ENCODE measurements at regions not wholly inside any gene's neighbourhood (a gene's known extent, or its start where the extent isn't known, plus 50 kb on each side); places are given as distances from the start of the nearest gene placed in this dataset.
A peak's percentile ranks its signal among the peaks of the same experiment; 100 is the strongest.
"Not testable (repeated sequence)": the region's sequence is repeated elsewhere in the genome, so short reads cannot be mapped to it uniquely, and the experiment has no call there.

DNA sequence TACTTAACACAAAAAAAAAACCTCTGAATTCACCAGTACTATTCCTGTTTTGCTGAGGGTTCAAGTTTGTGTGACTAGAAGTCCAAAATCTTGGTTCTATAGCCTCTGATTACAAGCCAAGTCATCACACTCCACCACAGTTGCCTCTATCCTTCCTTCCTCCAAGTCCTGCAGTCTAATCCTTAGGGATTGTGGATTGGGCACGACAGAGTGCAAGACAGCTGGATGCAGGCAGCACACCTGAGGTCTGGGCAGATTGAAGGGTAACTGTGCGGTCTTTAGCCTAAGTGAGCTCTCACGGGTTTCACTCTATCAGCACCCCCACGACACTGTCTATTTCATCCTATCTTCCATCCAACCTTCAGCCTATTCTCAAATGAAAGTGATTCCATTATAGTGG, 299.4 kb upstream of the ID2 start:
- no peak for DNase-seq (ENCODE audit: extremely low spot score, unreplicated experiment)
- H3K36me3 Mint-ChIP-seq (ENCODE audit: unreplicated experiment) = no peaks in the 10 kb centered on the region
- H3K4me3 Mint-ChIP-seq (ENCODE audit: unreplicated experiment) = no peak overlapping the region
- TF ChIP-seq CTCF (IDR thresholded peaks at IDR 0.05) = no peak
- H3K27ac Mint-ChIP-seq (ENCODE audit: unreplicated experiment) = no peak overlapping the region
- H3K9me3 Mint-ChIP-seq (ENCODE audit: unreplicated experiment) = no peaks in the 10 kb centered on the region
- no peaks in the 10 kb centered on the region for H3K4me1 Mint-ChIP-seq (ENCODE audit: unreplicated experiment)
- peaks cover 16% of the 10 kb centered on the region for H3K27me3 Mint-ChIP-seq (ENCODE audit: unreplicated experiment)

DNA sequence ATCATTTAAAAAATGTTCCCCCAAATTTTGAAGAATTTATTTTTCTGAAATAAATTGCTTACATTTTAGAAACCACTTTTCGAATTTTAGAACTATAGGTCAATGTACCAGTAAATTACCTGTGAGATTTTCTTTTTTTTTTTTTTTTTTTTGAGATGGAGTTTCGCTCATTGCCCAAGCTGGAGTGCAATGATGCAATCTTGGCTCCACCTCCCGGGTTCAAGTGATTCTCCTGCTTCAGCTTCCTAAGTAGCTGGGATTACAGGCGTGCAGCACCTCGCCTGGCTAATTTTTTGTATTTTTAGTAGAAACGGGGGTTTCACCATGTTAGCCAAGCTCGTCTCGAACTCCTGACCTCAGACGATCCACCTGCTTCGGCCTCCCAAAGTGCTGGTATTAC, 295.1 kb upstream of the ID2 start:
- not testable (repeated sequence) for H3K9me3 Mint-ChIP-seq (ENCODE audit: unreplicated experiment); H3K27ac Mint-ChIP-seq (ENCODE audit: unreplicated experiment); H3K4me1 Mint-ChIP-seq (ENCODE audit: unreplicated experiment); H3K27me3 Mint-ChIP-seq (ENCODE audit: unreplicated experiment); H3K36me3 Mint-ChIP-seq (ENCODE audit: unreplicated experiment); H3K4me3 Mint-ChIP-seq (ENCODE audit: unreplicated experiment); DNase-seq (ENCODE audit: extremely low spot score, unreplicated experiment)

GRCh38 chr2:8388781-8389180, 293.1 kb upstream of the ID2 start:
- no peaks in the 10 kb centered on the region for H3K4me1 Mint-ChIP-seq (ENCODE audit: unreplicated experiment)

GRCh38 chr2:8389431-8390108, 292.3 kb upstream of the ID2 start:
- DNase-seq (ENCODE audit: extremely low spot score, unreplicated experiment) = no peak
- Mint-ChIP-seq H3K4me3 (ENCODE audit: unreplicated experiment) (no peak overlapping the region), H3K27ac (ENCODE audit: unreplicated experiment) (no peak overlapping the region), H3K4me1 (ENCODE audit: unreplicated experiment) (no peaks in the 10 kb centered on the region), H3K9me3 (ENCODE audit: unreplicated experiment) (no peaks in the 10 kb centered on the region), H3K36me3 (ENCODE audit: unreplicated experiment) (no peaks in the 10 kb centered on the region), H3K27me3 (ENCODE audit: unreplicated experiment) (peaks cover 4% of the 10 kb centered on the region)
- no peak for TF ChIP-seq CTCF (IDR thresholded peaks at IDR 0.05)

More at GRCh38 chr2:8388781-8389180, 293.1 kb upstream of the ID2 start:
- Mint-ChIP-seq H3K27ac (ENCODE audit: unreplicated experiment) (no peak overlapping the region), H3K27me3 (ENCODE audit: unreplicated experiment) (peaks cover 4% of the 10 kb centered on the region), H3K4me3 (ENCODE audit: unreplicated experiment) (no peak overlapping the region), H3K36me3 (ENCODE audit: unreplicated experiment) (no peaks in the 10 kb centered on the region), H3K9me3 (ENCODE audit: unreplicated experiment) (no peaks in the 10 kb centered on the region)
- no peak for TF ChIP-seq CTCF (IDR thresholded peaks at IDR 0.05)
- DNase-seq (ENCODE audit: extremely low spot score, unreplicated experiment) = peak; percentile 32

DNA sequence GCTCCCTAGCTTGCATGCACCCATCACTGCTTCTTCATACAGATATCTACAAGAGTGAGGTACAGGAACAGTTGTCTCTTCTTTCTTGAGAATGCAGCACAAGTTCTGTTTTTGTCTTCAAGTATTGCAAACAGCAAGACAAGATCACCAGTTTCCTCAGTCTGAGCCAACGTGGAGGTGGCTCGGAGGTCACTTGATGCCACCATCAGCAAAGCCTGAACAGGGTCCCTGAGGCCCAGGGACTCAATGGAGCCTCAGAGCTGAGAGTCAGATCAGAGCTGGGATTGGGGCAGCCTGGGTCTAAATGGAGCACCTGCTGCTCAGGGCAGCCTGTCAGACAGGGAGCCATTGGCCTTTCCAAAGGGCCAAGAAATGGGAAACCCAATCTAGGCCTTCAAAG, 290.7 kb upstream of the ID2 start:
- no peaks in the 10 kb centered on the region for H3K27me3 Mint-ChIP-seq (ENCODE audit: unreplicated experiment)
- no peaks in the 10 kb centered on the region for H3K9me3 Mint-ChIP-seq (ENCODE audit: unreplicated experiment)
- DNase-seq (ENCODE audit: extremely low spot score, unreplicated experiment) = peak; percentile 38
- no peaks in the 10 kb centered on the region for H3K4me1 Mint-ChIP-seq (ENCODE audit: unreplicated experiment)
- TF ChIP-seq CTCF (IDR thresholded peaks at IDR 0.05) = no peak
- no peak overlapping the region for H3K4me3 Mint-ChIP-seq (ENCODE audit: unreplicated experiment)
- H3K27ac Mint-ChIP-seq (ENCODE audit: unreplicated experiment) = no peak overlapping the region
- no peaks in the 10 kb centered on the region for H3K36me3 Mint-ChIP-seq (ENCODE audit: unreplicated experiment)

- Mint-ChIP-seq H3K9me3 (ENCODE audit: unreplicated experiment) (no peaks in the 10 kb centered on the region), H3K27me3 (ENCODE audit: unreplicated experiment) (no peaks in the 10 kb centered on the region), H3K36me3 (ENCODE audit: unreplicated experiment) (no peaks in the 10 kb centered on the region), H3K27ac (ENCODE audit: unreplicated experiment) (no peak overlapping the region), H3K4me1 (ENCODE audit: unreplicated experiment) (no peaks in the 10 kb centered on the region), H3K4me3 (ENCODE audit: unreplicated experiment) (no peak overlapping the region)
- DNase-seq (ENCODE audit: extremely low spot score, unreplicated experiment) = peak; percentile 59
- TF ChIP-seq CTCF (IDR thresholded peaks at IDR 0.05) = no peak
These were observed 290.3 kb upstream of the ID2 start for GRCh38 chr2:8391584-8391983.
